ENCODE measurements at regions not wholly inside any gene's neighbourhood (a gene's known extent, or its start where the extent isn't known, plus 50 kb on each side); places are given as distances from the start of the nearest gene placed in this dataset.

DNA sequence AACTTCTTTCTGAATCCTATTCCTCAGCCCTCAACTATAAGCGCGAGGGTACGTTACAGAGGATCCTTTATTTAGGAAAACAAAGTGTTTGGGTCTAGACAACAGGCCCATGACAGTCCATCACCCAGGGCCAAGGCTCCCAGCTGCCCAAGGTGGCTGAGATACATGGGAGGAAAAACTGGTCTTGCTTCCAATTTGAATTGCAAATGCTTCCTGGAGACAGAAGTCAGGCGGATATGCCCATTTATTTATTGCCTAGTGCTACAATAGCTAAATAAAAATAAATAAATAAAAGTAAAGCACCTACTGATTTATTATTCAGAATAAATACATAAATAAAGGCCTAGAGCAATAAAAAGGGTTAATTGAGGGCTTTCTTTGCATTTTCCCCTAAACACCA, 248.7 kb downstream of the DHX15 start:
- TF ChIP-seq, protein P1, sequence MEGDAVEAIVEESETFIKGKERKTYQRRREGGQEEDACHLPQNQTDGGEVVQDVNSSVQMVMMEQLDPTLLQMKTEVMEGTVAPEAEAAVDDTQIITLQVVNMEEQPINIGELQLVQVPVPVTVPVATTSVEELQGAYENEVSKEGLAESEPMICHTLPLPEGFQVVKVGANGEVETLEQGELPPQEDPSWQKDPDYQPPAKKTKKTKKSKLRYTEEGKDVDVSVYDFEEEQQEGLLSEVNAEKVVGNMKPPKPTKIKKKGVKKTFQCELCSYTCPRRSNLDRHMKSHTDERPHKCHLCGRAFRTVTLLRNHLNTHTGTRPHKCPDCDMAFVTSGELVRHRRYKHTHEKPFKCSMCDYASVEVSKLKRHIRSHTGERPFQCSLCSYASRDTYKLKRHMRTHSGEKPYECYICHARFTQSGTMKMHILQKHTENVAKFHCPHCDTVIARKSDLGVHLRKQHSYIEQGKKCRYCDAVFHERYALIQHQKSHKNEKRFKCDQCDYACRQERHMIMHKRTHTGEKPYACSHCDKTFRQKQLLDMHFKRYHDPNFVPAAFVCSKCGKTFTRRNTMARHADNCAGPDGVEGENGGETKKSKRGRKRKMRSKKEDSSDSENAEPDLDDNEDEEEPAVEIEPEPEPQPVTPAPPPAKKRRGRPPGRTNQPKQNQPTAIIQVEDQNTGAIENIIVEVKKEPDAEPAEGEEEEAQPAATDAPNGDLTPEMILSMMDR (conservative IDR thresholded peaks at IDR 0.05; ENCODE audit: low read length): no peak
- TF ChIP-seq EZH2phosphoT487 (IDR thresholded peaks at IDR 0.05; ENCODE audit: borderline replicate concordance): no peak
